A549 (cell line): ENCODE measurements at regions not wholly inside any gene's neighbourhood (a gene's known extent, or its start where the extent isn't known, plus 50 kb on each side); places are given as distances from the start of the nearest gene placed in this dataset.

Experiments
- ATAC-seq, 2 experiments: fragments of 200-7000 bp in 1 of 2; fragments of >200 bp in 1 of 2; cut with Nextera tagmentation in 1 of 2; cut with Tn5 transposase in 1 of 2; 3 replicates each; pipeline versions ENCODE4 v1.8.0 to v1.9.1; 2018 to 2020; ENCODE audit warnings: mild to moderate bottlenecking in 1 of 2, moderate library complexity in 1 of 2
- CTCF ChIA-PET: fragments of 300-600 bp; sonication (Branson Sonifier 250); formaldehyde crosslinking; extraction: SDS; loops from one replicate; lab custom pipeline; 2021; ENCODE audit warnings: antibody characterized with exemption, inconsistent platforms; lab: Yijun Ruan, JAX
- POLR2A ChIA-PET: fragments of 350-600 bp; formaldehyde crosslinking; extraction: SDS; loops from one replicate; lab custom pipeline; 2021; ENCODE audit warnings: antibody characterized with exemption, inconsistent platforms; lab: Yijun Ruan, JAX
- DNase-seq, 2 experiments: peaks; one replicate each; pipeline versions ENCODE4 v3.0.0 to v3.0.0-alpha.2; 2011 to 2016; ENCODE audit warnings: low read depth in 1 of 2, low spot score in 1 of 2
- FAIRE-seq: peaks from 2 replicates; lab custom pipeline; 2011; peaks lifted over from hg19 to GRCh38; lab: Jason Lieb, UNC
- H3K27ac ChIP-seq, 2 experiments: fragments of >200 bp; sonication (Bioruptor Twin); formaldehyde crosslinking; 3 replicates each; pipeline ENCODE4 v1.5.1; 2016 to 2017
- H3K4me1 ChIP-seq: fragments of >200 bp; sonication (Bioruptor Twin); formaldehyde crosslinking; 3 replicates; pipeline ENCODE4 v1.6.1; 2016
- H3K4me2 ChIP-seq: fragments of >200 bp; sonication (Bioruptor Twin); formaldehyde crosslinking; 3 replicates; pipeline ENCODE4 v1.6.1; 2016
- H3K4me3 ChIP-seq: fragments of >200 bp; sonication (Bioruptor Twin); formaldehyde crosslinking; 3 replicates; pipeline ENCODE4 v1.5.1; 2016
- H3K9me3 ChIP-seq: fragments of >200 bp; sonication (Bioruptor Twin); formaldehyde crosslinking; 3 replicates; pipeline ENCODE4 v1.6.1; 2016
- CEBPB ChIP-seq, 2 experiments: fragments of >200 bp in 1 of 2; sonication (Bioruptor Twin) in 1 of 2; formaldehyde crosslinking in 1 of 2; IDR thresholded peaks; 2 replicates each; pipeline ENCODE4 v1.6.1; 2012 to 2016
- EHMT2 ChIP-seq: fragments of 200-600 bp; sonication (generic); IDR thresholded peaks from 2 replicates; pipeline ENCODE4 v1.6.1; 2016; ENCODE audit warnings: antibody characterized with exemption, low read depth, mild to moderate bottlenecking, moderate library complexity
- ELK1 ChIP-seq: fragments of 150-350 bp; IDR thresholded peaks from 2 replicates; pipeline ENCODE4 v1.6.1; 2014; ENCODE audit warnings: low read depth, mild to moderate bottlenecking, low read length
- ESRRA ChIP-seq: fragments of 150-350 bp; IDR thresholded peaks from 2 replicates; pipeline ENCODE4 v1.6.1; 2014; ENCODE audit warnings: mild to moderate bottlenecking, low read length, borderline replicate concordance
- FOSL2 ChIP-seq, 2 experiments: fragments of 450-650 bp in 1 of 2; fragments of >200 bp in 1 of 2; sonication (Bioruptor Twin) in 1 of 2; formaldehyde crosslinking; IDR thresholded peaks; 2 replicates each; pipeline versions ENCODE4 v1.5.0 to v1.6.1; 2016 to 2020; ENCODE audit warnings: mild to moderate bottlenecking in 1 of 2, moderate library complexity in 1 of 2
- GATA3 ChIP-seq: IDR thresholded peaks from 2 replicates; pipeline ENCODE4 v1.6.1; 2012; ENCODE audit warnings: borderline replicate concordance
- HEYL ChIP-seq: fragments of 250-450 bp; sonication (Bioruptor Pico); IDR thresholded peaks from 2 replicates; pipeline ENCODE4 v1.8.0; 2021; ENCODE audit warnings: mild to moderate bottlenecking, moderate library complexity
- JUN ChIP-seq, 2 experiments: fragments of >200 bp; sonication (Bioruptor Twin); formaldehyde crosslinking; IDR thresholded peaks; 2 replicates in 1 of 2; 3 replicates in 1 of 2; pipeline ENCODE4 v1.6.1; 2016 to 2017
- MAX ChIP-seq: IDR thresholded peaks from 2 replicates; pipeline ENCODE4 v1.6.1; 2012
- MYC ChIP-seq: IDR thresholded peaks from 2 replicates; pipeline ENCODE4 v1.6.1; 2012; ENCODE audit warnings: mild to moderate bottlenecking, inconsistent platforms, low read length, improper control_type of control experiment, borderline replicate concordance
- NFE2L2 ChIP-seq: fragments of 150-350 bp; conservative IDR thresholded peaks from 2 replicates; pipeline ENCODE4 v1.6.1; 2014; ENCODE audit warnings: low read length
- PHF8 ChIP-seq: fragments of 200-600 bp; sonication (generic); IDR thresholded peaks from 2 replicates; pipeline ENCODE4 v1.6.1; 2016; ENCODE audit warnings: low read depth, mild to moderate bottlenecking, antibody characterized with exemption, moderate library complexity, borderline replicate concordance
- POLR2AphosphoS2 ChIP-seq: conservative IDR thresholded peaks from 2 replicates; pipeline ENCODE4 v1.6.1; 2012; ENCODE audit warnings: low read length, improper control_type of control experiment, inconsistent platforms
- RAD21 ChIP-seq, 2 experiments: fragments of >200 bp in 1 of 2; sonication (Bioruptor Twin) in 1 of 2; formaldehyde crosslinking in 1 of 2; IDR thresholded peaks in 1 of 2; conservative IDR thresholded peaks in 1 of 2; 2 replicates in 1 of 2; 3 replicates in 1 of 2; pipeline ENCODE4 v1.6.1; 2012 to 2018; ENCODE audit warnings: inconsistent platforms in 1 of 2
- RCOR1 ChIP-seq: fragments of 150-350 bp; IDR thresholded peaks from 2 replicates; pipeline ENCODE4 v1.6.1; 2014; ENCODE audit warnings: antibody characterized with exemption, low read length, low read depth
- RFX5 ChIP-seq: fragments of 450-650 bp; IDR thresholded peaks from 2 replicates; pipeline ENCODE4 v1.7.1; 2014; ENCODE audit warnings: antibody characterized with exemption, mild to moderate bottlenecking, moderate library complexity
- SREBF2 ChIP-seq: fragments of 450-650 bp; IDR thresholded peaks from 2 replicates; pipeline ENCODE4 v1.6.1; 2014; ENCODE audit warnings: mild to moderate bottlenecking, moderate library complexity
- TP53 ChIP-seq: fragments of 250-450 bp; sonication (Bioruptor Pico); IDR thresholded peaks from 2 replicates; pipeline ENCODE4 v1.5.0; 2021; ENCODE audit warnings: mild to moderate bottlenecking, moderate library complexity
- ZFP36 ChIP-seq: fragments of 450-650 bp; IDR thresholded peaks from 2 replicates; pipeline ENCODE4 v1.6.1; 2014; ENCODE audit warnings: borderline replicate concordance; ENCODE audit not compliant: partially characterized antibody
- ZSCAN20 ChIP-seq: fragments of 250-450 bp; sonication (Bioruptor Pico); IDR thresholded peaks from 2 replicates; pipeline ENCODE4 v1.8.0; 2022; ENCODE audit warnings: mild to moderate bottlenecking, moderate library complexity
- WGBS: methylation state at CpG from one replicate; pipeline ENCODE4 v1.1.6; 2017; ENCODE audit errors: missing lambda C conversion rate; 5-methylcytosine and 5-hydroxymethylcytosine counted together
- TF ChIP-seq, protein P1 (sequence below): fragments of 250-450 bp; sonication (Bioruptor Pico); IDR thresholded peaks from 2 replicates; pipeline ENCODE4 v1.5.0; 2020; ENCODE audit warnings: low read depth, mild to moderate bottlenecking, moderate library complexity
- TF ChIP-seq, protein P2 (sequence below): IDR thresholded peaks from 2 replicates; pipeline ENCODE4 v1.6.1; 2012; ENCODE audit warnings: low read depth, borderline replicate concordance
- TF ChIP-seq, protein P3 (sequence below): fragments of 450-650 bp; IDR thresholded peaks from 2 replicates; pipeline ENCODE4 v1.6.1; 2014; ENCODE audit warnings: antibody characterized with exemption
- TF ChIP-seq, protein P4 (sequence below): IDR thresholded peaks from 2 replicates; pipeline ENCODE4 v1.6.1; 2012

DNA sequence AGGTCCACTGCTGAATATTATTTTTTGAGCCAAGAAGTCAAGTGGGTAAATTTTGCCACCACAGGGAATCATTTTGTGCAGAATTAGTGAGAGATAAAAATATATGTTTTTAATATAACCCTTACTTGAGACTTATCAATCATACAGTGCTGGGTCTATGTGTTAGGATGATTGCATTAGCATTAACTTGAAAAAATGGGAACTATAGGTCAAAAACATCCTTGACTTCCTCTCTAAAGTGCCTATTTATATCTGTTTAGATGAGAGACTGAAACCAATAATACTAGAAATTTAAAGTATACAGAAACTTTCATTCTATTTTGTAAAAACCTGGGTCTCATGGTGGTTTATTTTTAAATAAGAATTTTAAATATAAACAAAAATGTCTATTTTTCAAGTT is 65.1 kb upstream of the CARD18 start:
- Histone ChIP-seq H3K4me1 (peaks cover 12% of the 10 kb centered on the region; the same call in 1 of the 3 replicates), H3K27ac (no peak overlapping the region), H3K9me3 (no peaks in the 10 kb centered on the region), H3K4me3 (no peak overlapping the region), H3K4me2 (no peak overlapping the region)
- CTCF ChIA-PET, result no interaction called here
- POLR2A ChIA-PET, result no interaction called here
- TF ChIP-seq ESRRA (no peak), MYC (no peak)
- ATAC-seq (no peak), DNase-seq (no peak), FAIRE-seq (no peak)

GRCh38 chr11:105203569-105204240 is 64.1 kb upstream of the CARD18 start:
- no peaks in the 10 kb centered on the region for H3K9me3 ChIP-seq
- ATAC-seq, result no peak
- CTCF ChIA-PET, result no interaction called here

DNA sequence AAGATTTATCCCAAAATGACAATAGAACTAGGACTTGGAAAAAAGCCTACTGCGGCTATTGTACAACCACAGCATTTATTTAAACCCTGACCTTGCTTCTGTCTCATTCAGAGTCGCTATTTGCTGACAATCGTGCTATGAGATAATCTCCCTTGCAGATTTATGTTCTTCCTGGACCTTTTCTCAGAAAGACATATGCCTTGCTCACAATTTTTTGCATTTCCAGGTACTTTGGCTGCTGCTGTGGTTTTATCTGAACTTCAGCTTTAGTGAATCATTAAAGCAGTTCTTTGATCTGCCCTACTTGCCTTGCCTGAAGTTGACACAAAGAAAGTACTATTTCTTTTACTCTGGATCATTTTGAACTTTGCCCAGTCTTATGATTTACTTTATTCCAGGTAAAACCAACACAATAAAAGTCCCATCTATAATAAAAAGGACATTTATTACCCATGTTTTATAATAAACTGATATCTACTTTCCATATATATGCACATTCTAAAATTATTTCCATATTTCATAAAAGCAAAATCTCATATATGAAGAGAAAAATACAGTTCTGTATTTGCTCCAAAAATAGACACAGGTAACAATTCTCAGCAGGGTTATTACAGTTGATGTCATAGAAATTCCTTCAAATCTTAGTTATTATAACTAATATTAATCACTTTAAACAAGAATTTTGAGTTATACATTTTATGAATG is 63.4 kb upstream of the CARD18 start:
- CTCF ChIA-PET, result no interaction called here
- TF ChIP-seq GATA3 (peak; percentile 13; the same call in 1 of the 2 replicates), RAD21 (conservative IDR thresholded peaks at IDR 0.05 in 1 of 2, IDR thresholded peaks at IDR 0.05 in 1 of 2) (no peak), HEYL (CRISPR knock-in tag) (no peak), SREBF2 (no peak), MAX (no peak)
- TF ChIP-seq, all 56 proteins: peak for 1
- no peak overlapping the region for H3K27ac ChIP-seq
- no peak overlapping the region for H3K4me3 ChIP-seq
- H3K4me2 ChIP-seq, result peak overlapping the region; percentile 48
- POLR2A ChIA-PET, result no interaction called here
- FAIRE-seq, result no peak
- no peak; a peak in 1 of 6 replicates for ATAC-seq
- no peaks in the 10 kb centered on the region for H3K9me3 ChIP-seq
- DNase-seq, result peak in 1 of 2 experiments; percentile 44
- WGBS, result 3% methylated on average over 3 of the region's 3 CpGs
- peaks cover 12% of the 10 kb centered on the region; the same call in 1 of the 3 replicates for H3K4me1 ChIP-seq

More at GRCh38 chr11:105203569-105204240, 64.1 kb upstream of the CARD18 start:
- no peak for DNase-seq
- peak overlapping the region; percentile 48 for H3K4me2 ChIP-seq
- TF ChIP-seq JUN (IDR thresholded peaks at IDR 0.05), result no peak
- TF ChIP-seq, protein P1, sequence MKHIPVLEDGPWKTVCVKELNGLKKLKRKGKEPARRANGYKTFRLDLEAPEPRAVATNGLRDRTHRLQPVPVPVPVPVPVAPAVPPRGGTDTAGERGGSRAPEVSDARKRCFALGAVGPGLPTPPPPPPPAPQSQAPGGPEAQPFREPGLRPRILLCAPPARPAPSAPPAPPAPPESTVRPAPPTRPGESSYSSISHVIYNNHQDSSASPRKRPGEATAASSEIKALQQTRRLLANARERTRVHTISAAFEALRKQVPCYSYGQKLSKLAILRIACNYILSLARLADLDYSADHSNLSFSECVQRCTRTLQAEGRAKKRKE (CRISPR knock-in tag), result no peak
- TF ChIP-seq TP53 (CRISPR knock-in tag), result no peak
- TF ChIP-seq, protein P2, sequence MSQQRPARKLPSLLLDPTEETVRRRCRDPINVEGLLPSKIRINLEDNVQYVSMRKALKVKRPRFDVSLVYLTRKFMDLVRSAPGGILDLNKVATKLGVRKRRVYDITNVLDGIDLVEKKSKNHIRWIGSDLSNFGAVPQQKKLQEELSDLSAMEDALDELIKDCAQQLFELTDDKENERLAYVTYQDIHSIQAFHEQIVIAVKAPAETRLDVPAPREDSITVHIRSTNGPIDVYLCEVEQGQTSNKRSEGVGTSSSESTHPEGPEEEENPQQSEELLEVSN, result no peak
- TF ChIP-seq, protein P3, sequence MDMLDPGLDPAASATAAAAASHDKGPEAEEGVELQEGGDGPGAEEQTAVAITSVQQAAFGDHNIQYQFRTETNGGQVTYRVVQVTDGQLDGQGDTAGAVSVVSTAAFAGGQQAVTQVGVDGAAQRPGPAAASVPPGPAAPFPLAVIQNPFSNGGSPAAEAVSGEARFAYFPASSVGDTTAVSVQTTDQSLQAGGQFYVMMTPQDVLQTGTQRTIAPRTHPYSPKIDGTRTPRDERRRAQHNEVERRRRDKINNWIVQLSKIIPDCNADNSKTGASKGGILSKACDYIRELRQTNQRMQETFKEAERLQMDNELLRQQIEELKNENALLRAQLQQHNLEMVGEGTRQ, result no peak
- TF ChIP-seq ZFP36, result no peak
- no peak for TF ChIP-seq NFE2L2
- TF ChIP-seq ESRRA, result no peak
- FAIRE-seq, result no peak
- H3K4me1 ChIP-seq, result peaks cover 12% of the 10 kb centered on the region; the same call in 1 of the 3 replicates
- H3K4me3 ChIP-seq, result no peak overlapping the region
- POLR2A ChIA-PET, result no interaction called here
- 81% methylated on average over 2 of the region's 2 CpGs for WGBS
- no peak overlapping the region for H3K27ac ChIP-seq

- ATAC-seq, result no peak
- peak overlapping the region; percentile 48 for H3K4me2 ChIP-seq
- DNase-seq, result no peak
- POLR2A ChIA-PET, result no interaction called here
- WGBS, result 74% methylated on average over 4 of the region's 4 CpGs
- H3K4me1 ChIP-seq, result peaks cover 12% of the 10 kb centered on the region; the same call in 1 of the 3 replicates
- no peak for FAIRE-seq
- no peak overlapping the region for H3K27ac ChIP-seq
- no peak overlapping the region for H3K4me3 ChIP-seq
- no peaks in the 10 kb centered on the region for H3K9me3 ChIP-seq
- CTCF ChIA-PET, result no interaction called here
- TF ChIP-seq POLR2AphosphoS2, result no peak
- TF ChIP-seq RCOR1, result no peak
- TF ChIP-seq RFX5, result no peak
- TF ChIP-seq EHMT2, result no peak
- TF ChIP-seq ZSCAN20, result no peak
- TF ChIP-seq FOSL2 (IDR thresholded peaks at IDR 0.05), result no peak
- TF ChIP-seq FOSL2 (CRISPR knock-in tag; IDR thresholded peaks at IDR 0.05), result no peak
- TF ChIP-seq ELK1, result no peak
- TF ChIP-seq, protein P4, sequence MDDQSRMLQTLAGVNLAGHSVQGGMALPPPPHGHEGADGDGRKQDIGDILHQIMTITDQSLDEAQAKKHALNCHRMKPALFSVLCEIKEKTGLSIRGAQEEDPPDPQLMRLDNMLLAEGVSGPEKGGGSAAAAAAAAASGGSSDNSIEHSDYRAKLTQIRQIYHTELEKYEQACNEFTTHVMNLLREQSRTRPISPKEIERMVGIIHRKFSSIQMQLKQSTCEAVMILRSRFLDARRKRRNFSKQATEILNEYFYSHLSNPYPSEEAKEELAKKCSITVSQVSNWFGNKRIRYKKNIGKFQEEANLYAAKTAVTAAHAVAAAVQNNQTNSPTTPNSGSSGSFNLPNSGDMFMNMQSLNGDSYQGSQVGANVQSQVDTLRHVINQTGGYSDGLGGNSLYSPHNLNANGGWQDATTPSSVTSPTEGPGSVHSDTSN, result no peak
- no peak for TF ChIP-seq PHF8
- TF ChIP-seq CEBPB (IDR thresholded peaks at IDR 0.05), result no peak
These were observed 62.9 kb upstream of the CARD18 start for GRCh38 chr11:105202422-105202821.
